ENCODE measurements at regions not wholly inside any gene's neighbourhood (a gene's known extent, or its start where the extent isn't known, plus 50 kb on each side); places are given as distances from the start of the nearest gene placed in this dataset.

DNA sequence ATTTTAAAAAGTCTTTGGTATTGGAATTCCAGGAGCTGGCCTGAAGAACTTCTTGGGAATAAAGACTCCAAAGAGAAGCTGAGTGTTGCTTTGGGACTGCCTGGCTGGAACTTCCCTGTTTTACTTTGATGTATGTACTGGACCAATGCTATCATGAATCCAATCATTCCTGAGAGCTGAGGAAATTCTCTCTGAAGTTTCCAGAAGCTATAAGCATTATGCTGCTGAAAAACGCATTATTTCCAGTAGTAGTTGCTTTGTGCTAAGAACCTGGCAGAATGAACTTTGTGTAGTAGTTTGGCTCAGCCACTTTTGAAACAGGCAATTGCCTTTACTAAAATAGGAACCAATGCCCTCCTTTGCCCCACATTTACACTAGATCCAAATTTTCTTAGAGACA, 260.7 kb downstream of the HLX start:
- TF ChIP-seq, protein P1, sequence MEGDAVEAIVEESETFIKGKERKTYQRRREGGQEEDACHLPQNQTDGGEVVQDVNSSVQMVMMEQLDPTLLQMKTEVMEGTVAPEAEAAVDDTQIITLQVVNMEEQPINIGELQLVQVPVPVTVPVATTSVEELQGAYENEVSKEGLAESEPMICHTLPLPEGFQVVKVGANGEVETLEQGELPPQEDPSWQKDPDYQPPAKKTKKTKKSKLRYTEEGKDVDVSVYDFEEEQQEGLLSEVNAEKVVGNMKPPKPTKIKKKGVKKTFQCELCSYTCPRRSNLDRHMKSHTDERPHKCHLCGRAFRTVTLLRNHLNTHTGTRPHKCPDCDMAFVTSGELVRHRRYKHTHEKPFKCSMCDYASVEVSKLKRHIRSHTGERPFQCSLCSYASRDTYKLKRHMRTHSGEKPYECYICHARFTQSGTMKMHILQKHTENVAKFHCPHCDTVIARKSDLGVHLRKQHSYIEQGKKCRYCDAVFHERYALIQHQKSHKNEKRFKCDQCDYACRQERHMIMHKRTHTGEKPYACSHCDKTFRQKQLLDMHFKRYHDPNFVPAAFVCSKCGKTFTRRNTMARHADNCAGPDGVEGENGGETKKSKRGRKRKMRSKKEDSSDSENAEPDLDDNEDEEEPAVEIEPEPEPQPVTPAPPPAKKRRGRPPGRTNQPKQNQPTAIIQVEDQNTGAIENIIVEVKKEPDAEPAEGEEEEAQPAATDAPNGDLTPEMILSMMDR (IDR thresholded peaks at IDR 0.05 in 4 of 5, conservative IDR thresholded peaks at IDR 0.05 in 1 of 5): no peak
- no peak for TF ChIP-seq POLR2A (IDR thresholded peaks at IDR 0.05)
